ENCODE measurements at regions not wholly inside any gene's neighbourhood (a gene's known extent, or its start where the extent isn't known, plus 50 kb on each side); places are given as distances from the start of the nearest gene placed in this dataset.

- no peaks in the 10 kb centered on the region for H3K4me1 ChIP-seq (ENCODE audit: control insufficient read depth, insufficient read depth, low read length)
- intact Hi-C loops (cut with micrococcal nuclease; ENCODE audit: unreplicated experiment) (no loop called here), in situ Hi-C loops (cut with MboI) (no loop called here)
- ChIA-PET RAD21 (ENCODE audit: unreplicated experiment) (no interaction called here), POLR2A (no interaction called here), SMC1A (ENCODE audit: uncharacterized antibody, unreplicated experiment) (no interaction called here), CTCF (no interaction called here)
- H3K27me3 ChIP-seq (replicated peaks in 1 of 2; ENCODE audit: control insufficient read depth in 2 of 2, insufficient read depth in 2 of 2, low read length in 1 of 2): peaks cover 0 to 5% of the 10 kb centered on the region in 2 experiments; a peak in 3 of 4 replicates
- FAIRE-seq (no peak), ATAC-seq (no peak), DNase-seq (ENCODE audit: low read depth, low spot score) (no peak)
- no peaks in the 10 kb centered on the region for H4K20me1 ChIP-seq (ENCODE audit: control insufficient read depth, insufficient read depth)
- TF ChIP-seq, protein P1, sequence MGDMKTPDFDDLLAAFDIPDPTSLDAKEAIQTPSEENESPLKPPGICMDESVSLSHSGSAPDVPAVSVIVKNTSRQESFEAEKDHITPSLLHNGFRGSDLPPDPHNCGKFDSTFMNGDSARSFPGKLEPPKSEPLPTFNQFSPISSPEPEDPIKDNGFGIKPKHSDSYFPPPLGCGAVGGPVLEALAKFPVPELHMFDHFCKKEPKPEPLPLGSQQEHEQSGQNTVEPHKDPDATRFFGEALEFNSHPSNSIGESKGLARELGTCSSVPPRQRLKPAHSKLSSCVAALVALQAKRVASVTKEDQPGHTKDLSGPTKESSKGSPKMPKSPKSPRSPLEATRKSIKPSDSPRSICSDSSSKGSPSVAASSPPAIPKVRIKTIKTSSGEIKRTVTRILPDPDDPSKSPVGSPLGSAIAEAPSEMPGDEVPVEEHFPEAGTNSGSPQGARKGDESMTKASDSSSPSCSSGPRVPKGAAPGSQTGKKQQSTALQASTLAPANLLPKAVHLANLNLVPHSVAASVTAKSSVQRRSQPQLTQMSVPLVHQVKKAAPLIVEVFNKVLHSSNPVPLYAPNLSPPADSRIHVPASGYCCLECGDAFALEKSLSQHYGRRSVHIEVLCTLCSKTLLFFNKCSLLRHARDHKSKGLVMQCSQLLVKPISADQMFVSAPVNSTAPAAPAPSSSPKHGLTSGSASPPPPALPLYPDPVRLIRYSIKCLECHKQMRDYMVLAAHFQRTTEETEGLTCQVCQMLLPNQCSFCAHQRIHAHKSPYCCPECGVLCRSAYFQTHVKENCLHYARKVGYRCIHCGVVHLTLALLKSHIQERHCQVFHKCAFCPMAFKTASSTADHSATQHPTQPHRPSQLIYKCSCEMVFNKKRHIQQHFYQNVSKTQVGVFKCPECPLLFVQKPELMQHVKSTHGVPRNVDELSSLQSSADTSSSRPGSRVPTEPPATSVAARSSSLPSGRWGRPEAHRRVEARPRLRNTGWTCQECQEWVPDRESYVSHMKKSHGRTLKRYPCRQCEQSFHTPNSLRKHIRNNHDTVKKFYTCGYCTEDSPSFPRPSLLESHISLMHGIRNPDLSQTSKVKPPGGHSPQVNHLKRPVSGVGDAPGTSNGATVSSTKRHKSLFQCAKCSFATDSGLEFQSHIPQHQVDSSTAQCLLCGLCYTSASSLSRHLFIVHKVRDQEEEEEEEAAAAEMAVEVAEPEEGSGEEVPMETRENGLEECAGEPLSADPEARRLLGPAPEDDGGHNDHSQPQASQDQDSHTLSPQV (IDR thresholded peaks at IDR 0.05): no peak
- TF ChIP-seq RELA (IDR thresholded peaks at IDR 0.05; ENCODE audit: borderline replicate concordance, partially characterized antibody) (no peak), HDAC2 (IDR thresholded peaks at IDR 0.05) (no peak)
- no peaks in the 10 kb centered on the region for H3K79me2 ChIP-seq (ENCODE audit: control insufficient read depth, insufficient read depth, low read length)
- no peak overlapping the region for H3K9ac ChIP-seq (ENCODE audit: control insufficient read depth, insufficient read depth, low read length)
- H3K4me3 ChIP-seq: no peak overlapping the region
- no peaks in the 10 kb centered on the region for H3K36me3 ChIP-seq (ENCODE audit: control insufficient read depth in 2 of 2, insufficient read depth in 2 of 2, low read length in 1 of 2)
- BruUV-seq (replicated peaks): no TSS peak
- H3K9me3 ChIP-seq (replicated peaks; ENCODE audit: control insufficient read depth, insufficient read depth, low read length): no peaks in the 10 kb centered on the region
- no peak overlapping the region for H3K27ac ChIP-seq (ENCODE audit: control insufficient read depth, insufficient read depth)
- H2AFZ ChIP-seq (ENCODE audit: control insufficient read depth, low read depth, low read length): no peak overlapping the region
- no peak overlapping the region for H3K4me2 ChIP-seq (ENCODE audit: control insufficient read depth, insufficient read depth)
- 8% methylated on average over 28 of the region's 28 CpGs for WGBS (ENCODE audit: insufficient coverage, insufficient replicate concordance, low lambda C conversion rate, missing lambda C conversion rate)
These were observed 155.8 kb upstream of the FRMD4B start for GRCh38 chr3:69541711-69542088.
